Hindlimb muscle (tissue), 1 donor: ENCODE measurements at regions not wholly inside any gene's neighbourhood (a gene's known extent, or its start where the extent isn't known, plus 50 kb on each side); places are given as distances from the start of the nearest gene placed in this dataset.

Experiments used
- DNase-seq: peaks from one replicate; pipeline ENCODE4 v3.0.0-alpha.2; 2013

DNA sequence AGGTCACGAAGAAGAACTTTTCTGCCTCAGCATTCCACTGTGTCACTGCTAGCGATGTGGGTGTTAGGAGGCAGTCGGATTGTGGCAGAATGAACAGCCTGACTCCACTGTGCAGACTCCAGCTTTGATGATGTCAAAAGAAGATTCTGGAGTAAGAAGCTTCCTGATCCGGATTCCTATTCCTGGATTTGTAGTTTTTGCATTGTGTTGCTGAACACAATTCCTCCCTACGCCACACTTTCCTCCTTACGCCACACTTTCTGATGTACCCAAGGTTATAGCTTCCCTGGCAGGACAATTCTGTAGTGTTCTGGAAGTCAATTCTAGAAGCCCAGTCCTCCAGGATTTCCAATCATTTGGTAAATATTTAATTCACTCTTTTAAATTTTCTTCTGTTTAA lies 665.2 kb upstream of the ADGRL2 start:
- DNase-seq, result no peak

DNA sequence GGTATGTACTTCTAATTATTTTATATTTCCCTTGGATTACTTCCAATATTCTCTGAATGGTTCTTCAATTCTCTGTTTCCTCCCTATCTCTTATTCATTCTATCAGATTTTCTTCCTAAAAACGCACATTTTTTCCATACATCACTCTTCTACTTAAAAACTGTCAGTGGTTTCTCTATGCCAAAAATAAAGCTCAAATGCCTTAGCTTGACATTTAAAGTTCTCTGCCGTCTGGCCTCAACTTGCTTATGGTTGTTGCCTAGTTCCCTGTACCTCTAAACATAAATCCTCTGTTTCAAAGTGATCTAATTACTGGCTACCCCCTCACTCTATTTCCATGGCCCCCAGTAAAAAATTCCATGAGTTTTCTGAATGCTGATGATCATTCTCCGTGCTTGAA lies 671.0 kb upstream of the ADGRL2 start:
- DNase-seq, result no peak

DNA sequence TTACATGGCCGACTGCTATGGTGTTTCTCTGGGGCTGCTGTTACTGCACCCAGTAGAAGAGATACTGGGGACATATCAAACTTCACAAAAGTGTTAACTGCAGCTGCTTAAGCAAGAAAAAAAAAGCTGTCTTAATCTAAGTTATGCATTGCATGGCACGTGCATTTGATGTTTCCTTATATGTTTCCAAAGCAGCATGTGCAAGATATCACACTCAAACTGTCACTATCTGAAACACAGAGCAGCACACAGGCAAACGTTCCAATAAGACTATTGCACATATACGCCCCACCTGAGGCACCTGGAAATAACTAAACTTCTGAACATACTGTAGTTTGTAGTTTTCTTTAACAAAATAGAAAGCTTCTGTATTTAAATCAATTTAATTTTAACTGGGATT lies 671.4 kb upstream of the ADGRL2 start:
- no peak for DNase-seq

DNA sequence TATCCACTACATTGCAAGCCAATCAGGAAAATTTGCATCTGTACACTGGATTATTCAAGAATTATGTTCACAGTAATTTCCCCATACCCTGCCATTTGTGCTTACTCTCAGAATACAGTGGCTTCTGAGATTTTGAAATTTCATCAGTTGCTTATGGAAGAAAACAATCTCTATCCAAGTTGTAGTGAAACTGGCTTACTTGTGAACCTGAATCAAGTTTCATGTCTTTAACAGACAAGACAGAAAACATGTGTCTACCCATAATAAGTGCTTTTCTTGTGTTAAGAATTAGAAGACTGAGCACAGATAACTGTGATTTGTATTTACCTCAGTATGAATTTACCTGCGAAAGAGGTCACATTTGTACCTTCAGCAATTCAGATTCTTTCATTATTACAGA lies 672.7 kb upstream of the ADGRL2 start:
- no peak for DNase-seq

DNA sequence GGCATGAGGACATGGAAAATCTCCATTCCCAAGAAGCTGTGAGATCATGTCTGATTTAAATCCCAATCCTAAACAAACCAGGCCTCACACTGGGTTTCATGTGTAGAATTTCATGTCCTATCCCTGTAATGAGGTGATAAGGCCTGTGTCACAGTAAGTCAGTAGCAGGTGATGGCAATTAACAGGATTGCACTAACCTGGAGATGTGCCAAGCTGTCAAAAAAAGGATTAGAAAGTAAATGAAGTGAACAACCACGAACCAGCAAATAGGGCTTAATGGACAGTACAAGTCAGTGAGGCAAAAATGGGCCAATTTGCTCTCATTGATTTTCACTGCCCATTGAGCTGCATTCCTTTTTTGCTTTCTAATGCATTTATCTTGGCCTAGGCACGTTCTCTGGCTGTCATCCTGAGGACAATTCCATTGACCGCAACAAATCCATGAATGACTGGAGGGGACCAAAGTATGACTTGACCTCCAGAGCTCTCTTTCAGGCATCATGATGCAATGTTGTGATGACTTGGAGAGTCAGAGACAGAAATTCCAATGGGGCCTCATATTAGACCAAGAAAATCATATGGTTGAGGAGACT lies 673.6 kb upstream of the ADGRL2 start:
- no peak for DNase-seq

DNA sequence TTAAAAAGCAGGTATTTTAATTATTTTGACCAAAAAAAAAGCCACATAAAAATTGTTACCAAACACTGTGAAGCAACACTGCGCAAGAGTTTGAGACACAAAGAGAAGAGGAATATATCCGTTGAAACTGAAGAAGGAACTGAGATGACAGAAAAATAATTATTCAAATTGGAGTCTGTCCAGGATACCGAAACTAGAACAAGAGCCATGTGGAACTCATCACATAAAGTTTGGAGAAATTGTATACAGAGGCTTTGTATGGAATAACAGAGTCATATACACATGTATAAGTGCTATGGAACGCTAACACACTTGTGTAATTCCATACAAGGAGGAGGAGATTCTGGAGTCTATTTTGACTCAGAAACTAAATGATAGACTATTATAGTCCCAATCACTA lies 675.1 kb upstream of the ADGRL2 start:
- DNase-seq, result no peak

DNA sequence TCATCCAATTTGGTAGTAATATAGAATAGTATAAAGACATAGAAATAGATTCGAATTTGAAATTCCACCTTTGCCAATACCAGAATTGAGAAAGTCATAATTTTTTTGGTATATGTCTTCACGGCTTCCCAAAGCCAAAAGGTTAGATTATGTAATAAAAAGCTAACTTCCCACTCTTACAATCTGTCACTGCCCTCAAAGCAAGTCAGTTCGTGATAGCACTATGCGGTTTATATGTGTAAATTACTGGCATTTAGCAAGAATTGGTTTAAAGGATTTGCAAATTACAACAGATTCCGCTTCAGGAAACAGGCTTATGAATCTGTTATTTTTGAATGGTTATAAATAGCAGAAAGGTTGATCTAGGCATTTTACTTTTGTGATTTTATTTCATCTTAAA lies 679.4 kb upstream of the ADGRL2 start:
- no peak for DNase-seq

DNA sequence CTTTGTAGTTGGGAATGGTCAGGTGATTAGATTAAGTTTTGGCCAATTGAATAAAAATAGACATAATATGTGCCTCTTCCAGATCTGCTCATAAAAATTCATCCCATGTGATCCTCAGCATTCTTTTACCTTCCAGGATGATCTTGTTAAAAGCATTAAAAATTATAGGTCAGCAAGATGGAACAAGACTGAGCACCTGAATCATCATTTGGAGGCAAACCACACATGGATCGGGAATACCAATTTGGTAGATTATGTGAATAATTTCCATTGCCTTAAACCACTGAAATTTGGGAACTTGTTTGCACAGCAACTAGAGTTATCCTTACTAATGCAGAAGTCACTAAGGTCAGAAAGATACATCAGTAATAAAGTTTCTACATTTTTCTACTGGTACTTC lies 681.4 kb upstream of the ADGRL2 start:
- no peak for DNase-seq

DNA sequence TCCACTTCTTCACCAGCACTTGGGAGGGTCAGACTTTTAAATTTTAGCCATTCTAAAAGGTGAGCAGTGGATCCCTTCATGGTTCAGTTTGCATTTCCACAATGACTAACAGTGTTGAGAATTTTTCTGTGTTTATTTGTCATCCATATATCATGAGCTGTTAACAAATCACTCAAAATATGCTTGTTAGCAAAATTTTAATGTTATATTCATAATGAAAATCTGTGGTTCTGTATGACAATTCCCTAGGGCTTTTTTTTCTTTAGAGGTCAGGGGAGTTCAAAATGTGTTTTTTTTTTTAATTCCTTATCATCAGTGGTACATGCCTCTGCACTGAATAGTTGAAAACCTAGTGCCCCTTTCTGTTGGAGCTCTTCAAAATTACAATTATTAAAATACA lies 682.2 kb upstream of the ADGRL2 start:
- no peak for DNase-seq

DNA sequence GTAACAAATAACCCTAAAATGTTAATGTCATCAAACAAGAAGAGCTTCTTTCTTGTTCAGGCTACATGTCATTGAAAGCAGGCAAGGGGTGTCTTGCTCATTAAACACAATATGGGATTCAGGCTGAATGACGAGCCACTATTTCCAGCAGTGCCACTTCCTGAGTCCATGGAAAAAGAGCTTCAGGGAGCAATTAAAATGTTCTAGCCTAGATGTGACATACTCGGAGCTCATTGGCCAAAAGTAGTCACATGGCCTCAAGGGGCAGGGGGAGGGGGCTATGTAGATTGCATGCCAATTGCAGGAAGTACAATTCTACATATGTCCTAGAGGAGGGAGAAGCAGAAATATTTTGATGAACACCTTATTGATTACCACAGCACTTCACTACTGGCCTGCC lies 685.3 kb upstream of the ADGRL2 start:
- DNase-seq, result no peak

DNA sequence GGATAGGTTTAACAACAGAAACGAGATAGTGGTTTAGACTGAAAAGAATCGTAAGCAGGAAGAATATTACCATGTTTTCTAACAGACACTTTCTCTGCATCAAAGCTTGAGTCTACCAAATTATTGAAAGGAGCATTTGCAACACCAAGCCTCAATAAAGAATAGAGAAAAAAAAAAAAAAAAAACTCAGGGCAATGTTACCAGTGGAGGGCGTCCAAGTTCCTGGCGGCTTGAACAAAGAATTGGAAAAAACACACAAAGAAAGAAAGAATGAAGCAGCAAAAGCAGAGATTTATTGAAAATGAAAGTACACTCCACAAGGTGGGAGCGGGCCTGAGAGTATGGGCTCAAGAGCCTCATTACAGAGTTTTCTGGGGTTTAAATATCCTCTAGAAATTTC lies 686.5 kb upstream of the ADGRL2 start:
- no peak for DNase-seq

DNA sequence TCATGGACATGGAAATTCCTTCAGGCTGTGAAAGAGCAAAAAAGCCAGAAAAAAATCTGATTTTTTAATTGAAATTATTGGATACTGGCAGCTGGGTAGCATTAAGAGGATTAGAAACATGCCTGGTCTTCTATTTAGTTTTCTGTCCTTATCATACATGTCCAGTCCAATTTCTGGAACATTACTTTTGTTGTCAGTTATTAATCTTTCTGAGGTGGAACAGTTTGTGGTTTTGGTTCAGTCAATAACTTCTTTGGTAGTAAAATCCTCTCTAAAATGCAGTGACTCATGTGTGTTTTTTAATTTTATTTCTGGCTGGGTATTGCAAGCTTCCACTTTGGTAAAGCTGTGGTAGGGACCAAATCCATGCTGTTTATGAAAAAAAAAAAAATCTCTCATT lies 687.0 kb upstream of the ADGRL2 start:
- no peak for DNase-seq

DNA sequence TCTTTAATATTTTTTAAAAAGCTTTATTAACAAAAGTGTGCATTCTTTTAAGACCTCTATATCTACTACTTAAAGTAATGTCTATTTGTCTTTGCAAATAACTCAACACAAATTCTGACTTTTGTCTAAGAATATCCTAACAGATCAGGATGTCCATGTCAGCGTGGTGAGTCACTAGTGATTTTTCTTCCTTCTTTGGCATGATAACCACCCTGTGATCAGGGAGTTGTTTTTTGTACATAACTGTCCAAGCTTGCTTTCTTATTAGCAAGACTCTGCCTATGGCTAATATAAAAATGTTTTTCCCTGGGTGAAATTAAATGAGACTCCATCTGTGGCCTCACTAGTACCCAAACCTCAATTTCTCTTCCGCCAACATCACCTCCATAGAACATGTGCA lies 688.9 kb upstream of the ADGRL2 start:
- no peak for DNase-seq

DNA sequence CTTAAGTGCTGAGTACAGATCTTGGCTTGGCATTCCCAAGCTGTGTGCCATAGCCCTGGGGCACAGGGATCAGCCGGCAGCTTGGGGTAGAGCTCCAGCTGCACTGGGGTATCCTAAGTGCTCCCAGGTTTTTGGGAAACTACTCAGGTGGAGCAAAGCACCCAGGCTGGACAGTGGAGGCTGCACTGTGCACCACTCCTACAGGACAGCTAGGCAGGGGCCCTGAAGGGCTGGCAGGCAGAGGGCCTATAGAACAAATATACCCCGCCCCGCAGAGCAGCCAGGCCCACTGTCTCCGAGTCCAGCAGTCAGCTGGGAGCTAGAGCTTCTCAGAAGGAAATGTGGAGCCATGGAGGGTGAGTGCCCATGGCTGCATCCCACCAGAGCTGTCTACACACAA lies 691.7 kb upstream of the ADGRL2 start:
- no peak for DNase-seq

DNA sequence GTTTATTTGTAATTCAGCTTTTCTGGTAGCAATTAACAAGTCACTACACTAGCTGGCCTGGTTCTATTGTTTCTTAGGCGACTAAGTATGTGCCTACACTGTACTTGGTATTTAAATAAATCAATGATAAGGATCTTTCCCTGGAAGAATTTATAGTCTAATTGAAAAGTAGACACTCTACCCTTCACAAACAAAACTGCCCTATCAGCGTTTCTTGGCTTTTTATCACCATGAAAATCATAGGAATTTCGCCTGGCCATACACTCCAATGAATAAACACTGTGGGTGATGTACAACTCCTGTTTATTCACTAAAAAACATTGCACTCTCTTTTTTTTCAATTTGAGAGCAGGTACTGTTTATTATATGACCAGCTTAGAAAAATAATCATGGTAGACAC lies 702.9 kb upstream of the ADGRL2 start:
- no peak for DNase-seq

DNA sequence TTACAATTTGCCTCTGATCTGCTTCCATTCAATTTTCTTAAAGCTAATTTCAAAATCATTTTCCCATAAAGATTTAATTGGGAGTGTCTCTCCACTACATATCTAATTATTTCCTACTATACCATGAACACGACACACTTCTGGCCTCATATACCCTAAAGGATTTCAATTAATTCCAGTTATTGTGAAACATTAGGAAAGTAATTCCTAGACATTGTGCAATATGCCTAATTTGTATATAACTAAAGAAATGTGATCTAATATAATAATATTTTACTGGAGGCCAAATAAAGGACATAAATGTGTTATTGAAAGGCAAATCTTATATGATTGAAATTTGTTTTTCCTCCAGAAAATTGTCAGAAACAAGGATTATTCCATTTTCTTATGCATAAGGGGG lies 727.2 kb upstream of the ADGRL2 start:
- DNase-seq, result no peak

DNA sequence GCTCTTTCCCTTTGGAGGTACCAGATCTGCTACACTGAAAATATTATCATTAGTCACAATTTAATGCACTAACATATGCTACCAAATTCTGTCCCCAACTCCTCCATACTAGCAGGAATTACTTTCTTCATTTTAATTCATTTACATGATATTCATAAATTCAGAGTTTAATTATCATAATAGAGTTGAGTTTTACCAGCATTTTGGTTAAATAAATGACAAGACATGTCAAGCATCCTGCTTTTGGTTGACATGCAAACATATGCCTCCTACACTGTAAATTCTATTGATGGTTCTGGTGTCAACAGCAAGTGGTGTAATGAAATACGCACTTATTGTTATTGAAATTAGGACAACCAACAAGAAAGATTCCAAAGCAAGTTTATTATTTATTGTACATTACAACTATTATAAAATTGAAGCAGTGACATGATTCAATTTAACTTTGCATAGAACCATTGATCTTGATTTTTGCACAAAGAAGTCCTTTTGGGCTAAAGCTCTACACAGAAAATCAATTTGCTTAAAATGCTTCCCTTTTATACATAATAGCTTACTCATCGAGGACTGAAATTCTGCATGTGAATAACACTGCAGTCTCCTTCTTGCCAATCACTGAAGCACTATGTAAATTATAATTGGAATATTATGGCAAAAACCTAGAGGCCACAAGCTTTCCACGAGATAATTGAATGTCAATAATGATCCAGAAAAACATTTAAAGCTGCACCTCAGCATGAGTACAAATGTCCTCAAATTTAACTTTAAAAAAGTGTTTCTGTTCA lies 728.6 kb upstream of the ADGRL2 start:
- DNase-seq, result no peak

DNA sequence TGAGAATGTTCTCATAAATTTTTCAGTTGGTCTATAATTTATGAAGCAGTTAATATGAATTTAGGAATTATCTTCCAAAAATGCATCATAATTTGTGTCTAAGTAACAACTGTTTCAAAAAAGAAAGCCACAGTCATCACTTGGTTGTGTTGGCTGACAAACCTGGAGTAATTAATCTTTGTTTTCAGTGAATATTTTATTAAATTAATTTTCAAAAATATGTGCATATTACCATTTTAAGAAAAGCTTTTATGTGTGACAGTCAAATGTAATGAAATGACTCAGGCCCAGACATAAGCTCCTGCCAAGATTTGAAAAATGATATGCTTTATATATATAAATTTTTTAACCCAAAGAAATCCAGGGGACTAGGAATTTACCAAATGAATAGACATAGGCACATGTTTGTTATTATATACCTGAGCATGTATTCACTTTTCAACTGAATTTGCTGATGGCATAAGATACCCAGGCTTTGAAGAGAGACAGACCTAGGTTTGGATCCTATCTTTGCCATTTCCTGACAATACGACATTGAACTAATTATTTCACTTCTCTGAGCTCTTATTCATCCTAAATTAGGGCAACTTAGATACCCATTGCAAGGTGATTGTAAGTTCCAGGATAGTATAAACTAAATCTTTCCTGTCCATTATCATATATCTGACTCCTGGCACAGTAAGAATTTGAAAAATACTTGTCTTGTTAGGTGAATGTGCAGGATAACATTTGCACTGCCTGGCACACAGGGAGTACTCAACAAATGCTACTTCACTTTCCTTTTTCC lies 729.5 kb upstream of the ADGRL2 start:
- no peak for DNase-seq

DNA sequence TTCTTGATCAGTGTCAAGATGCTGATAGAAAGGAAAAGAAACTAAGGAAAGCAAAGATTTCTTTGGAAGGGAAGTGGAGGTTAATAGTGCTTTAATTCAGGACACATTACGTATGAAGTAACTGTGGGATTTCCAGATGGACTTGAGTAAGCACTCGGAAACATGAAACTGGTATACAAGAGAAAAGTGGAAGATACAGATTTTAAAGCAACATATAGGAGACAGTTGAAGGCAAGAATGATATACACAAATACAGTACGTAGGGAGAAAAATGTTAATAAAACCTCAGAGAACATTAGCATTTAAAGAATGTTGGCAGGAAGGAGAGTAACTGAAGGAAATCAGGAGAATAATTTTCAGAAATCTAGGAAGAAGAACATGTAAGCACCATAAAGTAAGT lies 730.9 kb upstream of the ADGRL2 start:
- DNase-seq, result no peak

DNA sequence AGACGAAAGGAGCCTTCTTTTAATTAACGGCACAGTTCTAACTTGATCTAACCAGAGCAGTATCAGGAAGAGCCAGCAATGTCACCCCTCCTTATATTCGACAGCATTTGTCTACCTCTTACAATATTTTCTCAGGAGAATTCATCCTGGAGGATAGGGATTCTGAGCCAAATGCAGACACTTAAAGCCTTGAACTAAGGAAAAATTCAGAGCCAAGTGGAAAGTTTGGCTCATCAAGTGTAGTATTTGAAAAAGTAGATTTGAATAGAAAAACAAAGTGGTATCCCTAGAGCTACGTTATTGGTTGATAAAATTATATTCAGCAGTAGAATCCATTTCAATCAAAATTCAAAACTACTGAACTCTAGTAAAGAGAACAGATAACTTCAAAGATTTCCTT lies 732.0 kb upstream of the ADGRL2 start:
- DNase-seq, result peak; percentile 33

DNA sequence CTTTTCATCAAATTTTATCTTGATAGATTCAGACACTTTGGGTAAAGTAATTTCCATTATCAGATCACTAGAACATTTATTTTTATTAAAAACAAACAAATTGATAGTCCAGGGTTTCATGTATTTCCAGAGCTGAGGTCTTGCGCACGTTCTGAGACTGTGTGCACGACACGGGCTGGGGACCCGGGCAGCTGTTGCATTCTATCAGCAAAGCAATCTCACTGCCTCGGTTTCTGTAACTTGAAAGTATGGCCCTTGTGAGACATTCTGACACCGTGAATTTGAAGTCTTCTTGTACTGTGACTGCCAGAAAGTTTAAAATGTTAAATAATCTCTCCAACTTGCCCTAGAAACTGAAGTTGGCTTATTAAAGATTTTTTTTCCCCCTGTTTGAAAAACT lies 746.9 kb upstream of the ADGRL2 start:
- no peak for DNase-seq

DNA sequence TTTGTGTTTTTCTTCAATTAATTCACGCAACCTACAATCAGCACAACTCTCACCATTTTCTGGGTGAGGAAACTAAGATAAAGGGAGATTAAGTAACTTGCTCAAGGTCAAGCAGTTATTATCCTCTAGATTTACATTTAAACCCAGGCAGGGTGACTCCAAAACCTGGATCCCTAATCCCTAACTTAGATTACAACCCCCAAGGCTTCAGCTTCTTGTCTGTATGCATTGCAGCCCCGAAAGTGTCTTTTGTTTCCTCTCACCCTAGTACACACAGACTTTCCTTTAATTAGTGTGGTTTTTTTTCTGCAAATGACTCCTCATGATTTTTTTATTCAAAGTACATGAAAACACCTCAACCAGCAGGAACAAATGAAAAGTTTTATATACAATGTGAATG lies 748.6 kb upstream of the ADGRL2 start:
- DNase-seq, result no peak

DNA sequence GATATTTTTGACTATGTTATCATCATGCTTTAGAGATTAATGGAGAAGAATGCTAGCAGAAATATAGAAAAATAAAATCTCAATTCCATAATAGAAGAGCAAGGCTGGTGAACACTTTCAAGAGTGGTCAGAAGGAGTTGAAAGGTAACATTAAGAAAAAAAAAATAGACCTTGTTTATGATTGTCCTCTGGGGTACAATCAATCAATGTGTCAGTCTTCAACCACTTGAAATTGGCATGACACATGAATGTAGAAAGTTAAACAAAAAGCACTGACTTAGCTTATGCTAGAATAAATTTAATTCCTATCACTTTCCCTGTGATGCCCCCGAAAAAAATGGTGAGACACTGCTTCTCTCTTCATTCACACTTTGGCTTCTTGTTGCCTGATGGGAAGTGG lies 750.3 kb upstream of the ADGRL2 start:
- no peak for DNase-seq

DNA sequence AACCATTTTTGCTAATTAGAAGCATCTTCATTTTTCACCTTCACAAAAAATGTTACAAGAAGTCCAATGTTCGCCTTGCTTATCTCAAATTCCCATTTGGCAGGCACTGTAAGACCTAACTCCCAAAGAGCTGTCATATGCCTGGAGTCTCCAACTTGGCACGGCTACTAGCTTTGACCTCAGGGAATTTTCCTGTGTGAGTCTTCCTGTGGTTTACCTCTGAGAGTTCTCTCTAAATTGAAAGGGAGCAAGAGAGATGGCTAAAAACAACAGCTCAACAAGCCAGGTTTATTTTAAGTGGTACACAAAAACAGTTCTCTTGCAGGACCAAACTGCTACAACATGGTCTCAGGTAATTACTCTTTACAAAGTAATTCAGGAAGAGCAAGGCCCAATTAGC lies 756.0 kb upstream of the ADGRL2 start:
- DNase-seq, result no peak
